Ovary (tissue), 7 donors: ENCODE measurements at regions not wholly inside any gene's neighbourhood (a gene's known extent, or its start where the extent isn't known, plus 50 kb on each side); places are given as distances from the start of the nearest gene placed in this dataset.

Experiments
- DNase-seq, 5 donors: peaks; one replicate each; pipeline ENCODE4 v3.0.0-alpha.2; 2019 to 2020
- H3K27ac ChIP-seq, 2 donors: fragments of 200-600 bp; one replicate each; pipeline versions ENCODE4 v1.5.1 to v1.8.0; 2019 to 2022
- H3K27me3 ChIP-seq: fragments of 200-600 bp; one replicate; pipeline ENCODE4 v1.8.0; 2022
- H3K36me3 ChIP-seq: fragments of 200-600 bp; sonication (generic); one replicate; pipeline ENCODE4 v1.5.1; 2019
- H3K4me1 ChIP-seq: one replicate; pipeline ENCODE4 v1.8.1; 2013; ENCODE audit warnings: mild to moderate bottlenecking, moderate library complexity; ENCODE audit not compliant: insufficient read depth
- H3K4me3 ChIP-seq: fragments of 200-600 bp; sonication (generic); one replicate; pipeline ENCODE4 v1.5.1; 2017
- H3K9me3 ChIP-seq, 2 donors: fragments of 200-600 bp in 1 of 2; sonication (generic) in 1 of 2; one replicate each; pipeline versions ENCODE4 v1.5.1 to v1.8.1; 2013 to 2019; ENCODE audit warnings: mild to moderate bottlenecking in 1 of 2, moderate library complexity in 1 of 2
- CTCF ChIP-seq, 3 donors: fragments of 450-650 bp in 2 of 3; fragments of 200-600 bp in 1 of 3; IDR thresholded peaks; one replicate each; pipeline versions ENCODE4 v1.5.1 to v1.8.0; 2016 to 2022; ENCODE audit warnings: antibody characterized with exemption in 3 of 3, mild to moderate bottlenecking in 1 of 3
- EP300 ChIP-seq: sonication (generic); formaldehyde crosslinking; IDR thresholded peaks from one replicate; pipeline ENCODE4 v1.6.1; 2017; ENCODE audit warnings: antibody characterized with exemption
- POLR2A ChIP-seq: fragments of 450-650 bp; IDR thresholded peaks from one replicate; pipeline ENCODE4 v1.6.1; 2017; ENCODE audit warnings: antibody characterized with exemption, mild to moderate bottlenecking, moderate library complexity
- WGBS, 3 donors: extraction: QIAGEN DNeasy Blood & Tissue Kit in 1 of 3; methylation state at CpG; one replicate each; pipeline versions ENCODE4 v1.1.5 to v1.1.7; 2013 to 2017; 5-methylcytosine and 5-hydroxymethylcytosine counted together
- intact Hi-C, 4 donors: fragments of 100-400 bp; cut with DNase I; formaldehyde crosslinking; loops; one replicate each; pipeline versions ENCODE4 v1.11.0 to v1.15.1; 2022 to 2023
- donor health status: DM: no; HTN: no; CAD: no; lungs with moderate emphysema.
- donor health status: DM: no; HTN: no; CAD: no.
- donor health status: Bipolar disorder and iron deficiency.
- donor health status: DM: no; HTN: no; CAD: no.
- donor health status: DM: yes; HTN: yes; CAD: no.

DNA sequence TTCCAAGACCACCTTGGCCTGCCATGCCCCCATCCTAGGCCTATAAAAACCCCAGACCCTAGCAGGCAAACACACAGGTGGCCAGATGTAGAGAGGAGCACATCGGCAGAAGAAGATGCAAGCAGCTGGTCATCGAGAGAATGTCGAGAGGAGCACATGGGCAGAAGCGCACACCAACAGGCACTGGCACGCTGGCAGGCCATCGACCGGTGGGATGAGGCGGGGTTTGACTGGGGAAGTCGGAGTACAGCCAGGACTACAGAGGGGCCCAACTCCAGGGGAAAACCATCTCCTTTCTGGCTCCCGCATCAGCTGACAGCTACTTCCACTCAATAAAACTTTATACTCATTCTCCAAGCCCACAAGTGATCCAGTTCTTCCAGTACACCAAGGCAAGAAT is 283.1 kb upstream of the RGMB start:
- H3K27me3 ChIP-seq = no peaks in the 10 kb centered on the region
- 93 to 98% (median 98%) methylated on average over 10 of the region's 10 CpGs for WGBS, 3 donors
- DNase-seq = no peak
- no peaks in the 10 kb centered on the region for H3K36me3 ChIP-seq
- H3K4me1 ChIP-seq = no peaks in the 10 kb centered on the region
- intact Hi-C loops = no loop called here
- no peak overlapping the region for H3K4me3 ChIP-seq
- TF ChIP-seq EP300 (no peak), CTCF (IDR thresholded peaks at IDR 0.05) (no peak), POLR2A (no peak)
- no peaks in the 10 kb centered on the region for H3K9me3 ChIP-seq
- H3K27ac ChIP-seq = no peak overlapping the region

DNA sequence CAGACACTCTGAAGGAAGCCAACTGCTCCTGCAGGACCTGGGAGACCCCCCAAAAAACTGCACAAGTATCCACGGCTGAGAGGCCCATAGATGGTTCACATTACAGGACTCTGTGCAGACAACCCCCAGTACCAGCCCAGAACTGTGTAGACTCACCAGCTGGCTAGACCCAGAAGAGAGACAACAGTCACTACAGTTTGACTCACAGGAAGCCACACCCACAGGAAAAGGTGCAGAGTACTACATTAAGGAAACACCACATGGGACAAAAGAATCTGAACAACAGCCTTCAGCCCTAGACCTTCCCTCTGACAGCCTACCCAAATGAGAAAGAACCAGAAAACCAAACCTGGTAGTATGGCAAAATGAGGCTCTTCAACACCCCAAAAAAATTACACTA is 281.2 kb upstream of the RGMB start:
- Histone ChIP-seq H3K4me1 (no peaks in the 10 kb centered on the region), H3K9me3 (no peaks in the 10 kb centered on the region), H3K27ac (no peak overlapping the region), H3K27me3 (no peaks in the 10 kb centered on the region), H3K4me3 (no peak overlapping the region), H3K36me3 (no peaks in the 10 kb centered on the region)
- intact Hi-C loops = no loop called here
- WGBS, 3 donors = 64 to 86% (median 83%) methylated on average over 1 of the region's 1 CpG
- TF ChIP-seq CTCF (IDR thresholded peaks at IDR 0.05) = no peak
- no peak for TF ChIP-seq EP300
- no peak for TF ChIP-seq POLR2A
- no peak for DNase-seq

GRCh38 chr5:98497418-98497817 is 276.0 kb upstream of the RGMB start:
- H3K9me3 ChIP-seq = no peaks in the 10 kb centered on the region
- H3K27me3 ChIP-seq = no peaks in the 10 kb centered on the region
- no peak overlapping the region for H3K27ac ChIP-seq
- no peaks in the 10 kb centered on the region for H3K36me3 ChIP-seq
- H3K4me1 ChIP-seq = no peaks in the 10 kb centered on the region
- intact Hi-C loops = no loop called here
- H3K4me3 ChIP-seq = no peak overlapping the region
- 11 to 31% (median 25%) methylated on average over 1 of the region's 1 CpG for WGBS, 3 donors
- no peak for DNase-seq
- no peak for TF ChIP-seq EP300
- TF ChIP-seq CTCF (IDR thresholded peaks at IDR 0.05) = no peak
- no peak for TF ChIP-seq POLR2A

- no peaks in the 10 kb centered on the region for H3K27me3 ChIP-seq
- WGBS, 3 donors = 70 to 85% (median 75%) methylated on average over 2 of the region's 2 CpGs
- DNase-seq = no peak
Measured at GRCh38 chr5:98498028-98498427, 275.4 kb upstream of the RGMB start.

GRCh38 chr5:98499892-98500291 is 273.6 kb upstream of the RGMB start:
- TF ChIP-seq EP300 (no peak), CTCF (IDR thresholded peaks at IDR 0.05) (no peak)
- no peak for DNase-seq
- no peaks in the 10 kb centered on the region for H3K9me3 ChIP-seq
- H3K27me3 ChIP-seq = no peaks in the 10 kb centered on the region
- H3K4me1 ChIP-seq = no peaks in the 10 kb centered on the region
- intact Hi-C loops = no loop called here
- 73 to 80% (median 75%) methylated on average over 1 of the region's 1 CpG for WGBS, 3 donors
- H3K36me3 ChIP-seq = no peaks in the 10 kb centered on the region
- no peak overlapping the region for H3K27ac ChIP-seq
- H3K4me3 ChIP-seq = no peak overlapping the region

More at GRCh38 chr5:98498028-98498427, 275.4 kb upstream of the RGMB start:
- no peak for TF ChIP-seq POLR2A
- intact Hi-C loops = no loop called here
- Histone ChIP-seq H3K27ac (no peak overlapping the region), H3K4me1 (no peaks in the 10 kb centered on the region), H3K9me3 (no peaks in the 10 kb centered on the region), H3K36me3 (no peaks in the 10 kb centered on the region), H3K4me3 (no peak overlapping the region)
